ENCODE measurements at regions not wholly inside any gene's neighbourhood (a gene's known extent, or its start where the extent isn't known, plus 50 kb on each side); places are given as distances from the start of the nearest gene placed in this dataset.

DNA sequence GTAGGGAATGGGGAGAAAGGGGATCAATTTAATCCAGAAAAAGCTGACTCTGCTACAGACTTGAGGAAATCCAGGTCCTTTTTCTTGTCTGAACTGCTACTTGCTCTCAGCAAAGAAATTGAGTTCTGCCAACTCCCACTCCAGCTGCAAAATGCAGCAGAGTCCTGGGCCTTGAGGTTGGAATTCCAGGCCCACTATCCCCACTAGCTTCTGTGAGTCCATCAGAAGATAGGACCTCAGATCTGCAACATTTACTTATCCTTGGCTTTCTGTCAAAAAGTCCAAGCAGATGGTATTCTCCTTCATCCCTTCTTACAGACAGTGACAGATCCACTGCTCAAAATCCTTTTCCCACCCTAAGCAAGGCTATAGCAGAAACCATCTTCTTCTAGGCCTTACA lies 219.2 kb downstream of the ARHGAP12 start:
- DNase-seq (ENCODE audit: low read depth in 2 of 2) = no peak

DNA sequence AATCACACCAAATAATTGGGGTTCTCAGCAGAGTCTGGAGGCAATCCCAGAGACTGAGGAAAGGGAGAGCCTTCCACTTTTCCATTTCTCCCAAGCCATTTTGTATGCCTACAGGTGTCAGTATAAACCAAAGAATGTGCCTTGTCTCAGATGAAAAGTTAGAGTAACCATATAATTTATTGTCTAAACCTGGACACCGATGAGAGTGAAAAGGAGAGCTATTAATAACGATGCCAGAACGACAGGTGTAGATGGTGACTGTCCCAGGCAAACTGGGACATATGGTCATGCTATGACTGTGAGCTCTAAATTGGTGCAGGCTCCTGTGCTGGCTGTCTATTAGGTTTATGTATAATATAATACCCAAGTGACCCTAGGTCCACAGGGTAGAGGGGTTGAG lies 219.6 kb downstream of the ARHGAP12 start:
- no peak for DNase-seq (ENCODE audit: low read depth in 2 of 2)

DNA sequence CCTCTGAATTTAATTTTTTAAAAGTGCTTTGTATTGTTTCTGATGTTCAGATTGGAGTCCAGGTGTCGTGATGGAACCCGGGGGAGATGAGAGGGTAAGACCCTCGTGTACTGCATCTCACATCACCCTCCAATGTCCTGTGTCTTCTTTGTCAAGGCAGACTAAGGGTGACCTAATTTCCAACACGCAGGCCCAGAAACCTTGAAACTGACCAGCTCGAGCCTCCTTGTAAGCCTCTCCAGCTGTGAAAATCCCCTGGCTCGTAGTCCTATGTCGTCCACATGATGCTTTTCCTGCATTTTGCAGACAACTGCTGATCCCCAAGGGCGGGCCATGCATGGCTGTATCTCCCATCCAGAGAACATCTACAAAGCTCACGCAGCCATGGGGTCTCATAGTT lies 220.2 kb downstream of the ARHGAP12 start:
- DNase-seq (ENCODE audit: low read depth in 2 of 2) = no peak

DNA sequence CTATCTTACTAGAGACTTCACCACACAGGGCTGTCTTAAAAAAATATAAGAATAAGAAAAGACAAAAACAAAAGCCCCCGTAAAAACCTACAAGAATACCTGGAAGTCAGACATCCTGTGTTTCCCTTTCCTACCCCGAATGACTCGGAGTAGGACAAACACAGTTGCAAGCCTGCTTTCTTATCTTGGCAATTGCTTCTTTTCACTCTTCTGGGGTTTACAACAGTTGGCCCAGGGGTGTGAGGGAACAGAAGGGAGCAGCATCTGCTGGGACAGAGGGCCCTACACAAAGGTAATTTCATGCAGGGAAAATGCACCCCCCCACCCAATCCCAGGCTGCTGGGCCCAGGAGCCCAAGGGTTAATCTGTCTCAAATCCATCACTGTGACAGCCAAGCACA lies 220.6 kb downstream of the ARHGAP12 start:
- DNase-seq (ENCODE audit: low read depth in 2 of 2) = no peak

DNA sequence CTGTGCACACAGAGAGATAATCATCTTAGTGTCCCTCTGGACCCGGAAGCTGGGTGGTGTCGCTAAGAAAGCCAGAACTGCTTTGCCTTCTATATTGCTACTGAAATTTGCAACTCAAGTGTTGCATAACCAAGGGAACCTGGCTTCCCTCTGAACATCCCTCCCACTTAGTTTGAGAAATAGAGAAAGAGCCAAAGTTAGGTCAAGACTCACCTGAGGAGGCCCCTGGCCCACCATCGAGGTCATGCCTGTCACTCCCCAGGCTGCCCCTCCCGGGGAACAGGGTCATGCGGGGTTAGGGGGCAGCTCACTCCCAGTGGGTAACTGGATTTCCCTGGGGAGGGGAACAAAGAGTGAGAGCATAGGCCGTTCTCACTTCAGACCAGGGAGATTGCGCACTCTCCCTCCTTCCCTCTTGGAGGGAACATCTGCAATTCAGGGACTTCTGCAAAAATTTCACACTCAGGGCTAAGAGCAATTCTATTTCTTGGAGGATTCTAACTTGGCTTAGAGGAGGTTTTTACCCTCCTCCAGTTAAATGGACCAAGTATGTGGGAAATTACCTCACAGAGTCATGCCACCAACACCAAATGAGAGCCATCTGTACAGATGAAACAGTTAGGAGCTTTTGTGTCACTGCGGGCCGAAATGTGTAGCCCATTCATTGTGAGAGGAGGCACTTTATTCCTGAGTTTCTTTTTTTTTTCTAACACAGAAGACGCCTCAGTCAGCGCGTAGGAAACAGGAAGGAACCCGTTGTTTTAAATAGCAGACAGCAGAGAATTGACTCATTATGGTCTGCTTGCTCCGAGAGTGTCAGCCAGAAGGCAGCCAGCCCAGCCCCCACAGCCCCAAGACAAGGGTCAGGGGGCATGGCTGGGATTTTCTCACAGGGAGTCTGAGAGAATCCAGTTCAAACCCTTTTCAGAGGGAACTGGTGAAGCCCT lies 221.3 kb downstream of the ARHGAP12 start:
- peak; percentile 32 to 50 for DNase-seq (ENCODE audit: low read depth in 2 of 2)

DNA sequence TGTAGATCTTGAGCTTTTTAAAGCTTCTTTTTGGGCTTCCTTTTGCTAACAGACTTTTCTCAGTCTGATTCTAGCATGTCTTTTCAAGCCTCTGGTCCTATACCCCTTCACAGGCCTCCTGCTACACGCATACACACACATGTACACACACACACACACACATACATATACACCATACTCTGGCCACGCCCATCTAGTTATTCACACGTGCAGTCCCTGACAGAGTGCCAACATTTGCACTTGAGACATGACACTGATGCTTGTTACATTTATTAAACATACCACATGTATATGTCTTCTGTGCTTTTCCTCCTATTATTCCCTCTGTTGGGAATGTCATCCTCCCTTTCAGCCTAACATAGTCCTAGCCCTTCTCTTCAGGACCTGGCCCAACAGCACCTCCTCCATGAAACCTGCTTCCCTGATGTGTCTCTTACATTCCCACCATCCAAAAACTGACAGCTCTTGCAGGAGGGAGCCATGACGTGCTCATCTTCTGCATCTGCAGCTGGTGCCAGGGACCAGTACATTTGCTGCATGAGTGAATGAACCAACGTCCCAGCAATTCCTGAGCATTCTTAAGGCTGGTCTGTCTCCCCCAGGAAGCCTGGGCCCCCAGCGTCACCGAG lies 222.1 kb downstream of the ARHGAP12 start:
- no peak for DNase-seq (ENCODE audit: low read depth in 2 of 2)

DNA sequence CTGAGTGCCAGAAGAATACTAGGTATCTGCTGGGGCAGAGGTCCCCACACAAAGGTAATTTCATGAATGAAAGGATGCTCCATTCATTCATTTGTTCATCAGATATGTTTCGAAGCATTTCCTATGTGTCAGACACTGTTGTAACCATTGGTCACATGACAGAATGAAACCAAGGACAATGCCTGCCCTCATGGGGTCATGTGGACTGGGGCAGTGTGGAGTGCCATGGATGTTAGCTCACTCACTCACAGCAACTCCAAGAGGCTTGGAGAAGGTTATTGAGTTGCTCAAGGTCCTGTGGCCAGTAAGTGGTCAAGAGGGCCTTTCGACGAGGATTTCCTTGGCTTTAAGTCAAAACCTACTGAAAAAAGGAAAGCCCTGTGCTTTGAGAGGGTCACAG lies 223.5 kb downstream of the ARHGAP12 start:
- DNase-seq (ENCODE audit: low read depth in 2 of 2) = no peak

DNA sequence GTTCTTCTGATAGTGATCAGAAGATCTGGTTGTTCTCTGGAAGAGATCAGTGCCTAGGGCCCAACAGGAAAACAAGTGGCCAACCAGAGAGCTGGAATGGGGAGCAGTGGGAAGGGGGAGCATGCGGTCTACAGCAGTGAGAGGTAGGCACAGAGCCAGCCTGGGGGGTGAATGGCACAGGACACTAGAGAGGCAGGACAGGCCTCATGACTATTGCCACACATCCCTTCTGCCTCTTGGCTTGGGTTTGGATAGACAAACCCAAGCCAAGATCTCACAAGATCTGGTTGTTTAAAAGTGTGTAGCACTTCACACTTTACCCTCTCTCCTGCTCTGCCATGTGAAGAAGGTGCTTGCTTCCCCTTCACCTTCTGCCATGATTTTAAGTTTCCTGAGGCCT lies 224.4 kb downstream of the ARHGAP12 start:
- no peak for DNase-seq (ENCODE audit: low read depth in 2 of 2)

DNA sequence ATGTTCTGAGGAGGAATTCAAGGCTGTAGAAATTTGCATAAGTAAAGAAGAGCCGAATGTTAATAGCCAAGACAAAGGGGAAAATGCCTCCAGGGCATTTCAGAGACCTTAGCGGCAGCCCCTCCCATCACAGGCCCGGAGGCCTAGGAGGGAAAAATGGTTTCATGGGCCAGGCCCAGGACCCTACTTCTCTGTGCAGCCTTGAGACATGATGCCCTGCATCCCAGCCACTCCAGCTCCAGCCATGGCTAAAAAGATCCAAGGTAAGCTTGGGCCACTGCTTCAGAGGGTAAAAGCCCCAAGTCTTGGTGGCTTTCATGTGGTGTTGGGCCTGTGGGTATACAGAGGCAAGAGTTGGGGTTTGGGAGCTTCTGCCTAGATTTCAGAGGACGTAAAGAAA lies 225.7 kb downstream of the ARHGAP12 start:
- no peak for DNase-seq (ENCODE audit: low read depth in 2 of 2)

DNA sequence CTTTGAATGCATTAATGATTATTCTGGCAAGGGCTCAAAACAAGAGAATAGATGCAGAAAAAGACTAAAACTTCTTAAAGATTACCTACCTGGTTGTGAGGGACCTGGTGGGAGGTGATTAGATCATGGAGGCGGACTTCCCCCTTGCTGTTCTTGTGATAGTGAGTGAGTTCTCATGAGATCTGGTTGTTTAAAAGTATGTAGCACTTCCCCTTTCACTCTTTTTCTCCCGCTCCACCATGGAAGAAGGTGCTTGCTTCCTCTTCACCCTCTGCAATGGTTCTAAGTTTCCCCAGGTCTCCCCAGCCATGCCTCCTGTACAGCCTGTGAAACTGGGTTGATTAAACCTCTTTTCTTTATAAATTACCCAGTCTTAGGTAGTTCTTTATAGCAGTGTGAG lies 226.6 kb downstream of the ARHGAP12 start:
- DNase-seq (ENCODE audit: low read depth in 2 of 2) = no peak

DNA sequence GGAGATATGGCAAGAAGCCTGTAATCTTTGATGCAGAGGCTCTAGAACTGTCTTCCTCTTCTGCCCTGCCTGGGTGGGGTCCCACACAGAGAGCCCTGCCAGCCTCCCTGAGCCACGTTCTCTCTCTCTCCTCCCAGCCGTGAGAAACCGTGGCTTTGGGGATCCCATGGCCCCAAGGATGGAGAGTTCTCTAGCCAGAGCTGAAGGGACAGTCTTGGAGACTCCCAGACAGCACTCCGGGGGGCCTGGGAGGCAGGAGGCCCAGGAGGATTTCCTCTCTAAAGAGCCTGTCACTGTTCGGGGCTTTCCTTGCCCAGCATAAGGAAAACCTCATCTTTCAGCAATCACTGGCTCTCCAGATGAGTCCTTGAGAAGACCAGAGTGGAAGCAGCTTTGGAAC lies 227.1 kb downstream of the ARHGAP12 start:
- no peak for DNase-seq (ENCODE audit: low read depth in 2 of 2)

DNA sequence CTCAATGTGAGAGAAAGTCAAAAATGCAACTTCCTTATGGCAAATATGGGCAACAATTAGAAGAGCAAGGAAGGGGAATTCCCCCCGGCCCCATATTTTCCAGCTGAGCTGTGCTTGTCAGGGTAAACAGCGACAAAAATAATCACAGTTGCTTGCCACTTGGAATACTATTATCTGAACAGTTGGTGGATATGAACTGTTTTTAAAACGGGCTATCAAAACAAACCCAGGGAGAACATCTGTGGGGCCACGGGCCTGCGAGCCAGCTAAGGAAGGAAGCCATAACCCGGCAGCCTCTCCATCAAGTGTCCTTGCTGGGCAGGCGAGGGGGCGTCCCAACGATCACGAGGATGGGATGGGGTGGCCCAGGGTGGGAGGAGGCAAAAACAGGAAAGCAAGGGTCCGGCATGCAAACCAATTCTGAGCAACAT lies 228.4 kb downstream of the ARHGAP12 start:
- DNase-seq (ENCODE audit: low read depth in 2 of 2) = no peak

DNA sequence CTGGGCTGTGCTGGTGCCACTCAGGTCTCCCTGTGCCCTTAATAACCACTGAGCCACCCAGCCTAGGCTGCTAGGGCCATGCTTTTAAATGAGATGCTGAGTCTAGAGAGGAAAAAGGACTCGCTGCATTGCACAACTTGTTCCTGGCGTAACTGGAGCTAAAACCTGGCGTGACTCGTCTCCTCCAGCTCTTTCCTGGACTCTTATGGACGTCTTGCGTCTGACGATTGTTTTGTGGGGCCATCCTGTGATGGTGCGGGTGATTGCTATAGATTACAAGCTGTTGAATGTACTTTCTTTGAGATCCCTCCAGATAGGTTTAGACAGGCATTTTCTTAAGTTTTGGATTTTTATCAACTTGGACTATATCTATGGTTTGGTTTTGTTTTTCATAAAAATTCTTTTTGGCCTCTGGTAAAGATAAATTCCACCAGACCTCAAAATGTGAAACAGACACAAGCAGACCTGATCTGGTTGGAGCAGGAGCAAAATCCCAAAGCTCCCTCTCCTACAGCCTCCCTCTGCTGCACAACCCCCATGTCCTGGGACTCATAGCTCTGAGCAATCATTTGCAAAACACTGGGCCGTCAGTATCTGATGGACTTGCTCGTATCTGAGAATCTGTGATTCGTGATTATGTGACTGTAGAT lies 230.3 kb downstream of the ARHGAP12 start:
- DNase-seq (ENCODE audit: low read depth in 2 of 2) = no peak

DNA sequence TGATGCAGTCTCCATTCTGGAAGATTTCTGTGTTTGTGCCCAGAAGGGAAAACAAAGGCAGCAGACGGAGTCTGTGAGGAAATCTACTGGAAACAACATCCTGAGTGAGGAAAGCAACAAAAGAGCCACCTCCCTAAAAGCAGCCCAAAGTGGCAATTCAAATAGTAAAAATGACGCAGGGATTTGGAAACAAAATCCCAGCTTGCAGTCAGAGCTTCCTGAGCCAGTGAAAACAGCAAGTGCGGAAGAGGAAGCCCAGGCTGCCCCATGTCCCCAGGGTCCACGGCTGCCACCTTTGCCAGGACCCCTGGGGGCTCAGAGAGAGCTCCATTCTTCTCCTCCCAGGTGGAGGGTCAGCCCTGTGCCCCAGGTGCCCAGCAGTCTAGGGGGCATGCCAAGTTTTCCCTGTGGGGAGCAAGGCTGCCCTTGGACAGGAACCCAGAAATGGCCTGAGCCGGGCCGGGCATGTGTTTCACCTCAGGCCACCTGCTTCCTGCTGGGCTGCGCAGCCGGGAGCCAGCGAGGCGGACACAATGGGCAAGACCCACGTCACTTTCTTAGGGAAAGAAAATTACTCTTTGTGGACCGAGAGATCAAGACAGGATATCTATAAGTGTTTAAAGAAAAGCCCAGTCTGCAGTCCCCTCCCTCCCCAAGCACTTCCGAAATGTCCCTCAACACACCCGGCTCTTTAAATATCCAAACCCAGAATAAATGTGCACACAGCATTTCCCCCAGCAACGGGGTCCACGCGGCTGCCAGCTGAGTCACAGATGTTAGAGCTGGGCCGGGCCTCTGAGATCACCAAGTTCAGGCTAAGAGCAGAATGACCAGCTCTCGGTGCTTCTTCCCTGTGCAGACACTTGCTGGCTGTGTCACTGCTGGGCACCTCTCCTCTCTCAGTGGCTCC lies 231.1 kb downstream of the ARHGAP12 start:
- no peak for DNase-seq (ENCODE audit: low read depth in 2 of 2)

DNA sequence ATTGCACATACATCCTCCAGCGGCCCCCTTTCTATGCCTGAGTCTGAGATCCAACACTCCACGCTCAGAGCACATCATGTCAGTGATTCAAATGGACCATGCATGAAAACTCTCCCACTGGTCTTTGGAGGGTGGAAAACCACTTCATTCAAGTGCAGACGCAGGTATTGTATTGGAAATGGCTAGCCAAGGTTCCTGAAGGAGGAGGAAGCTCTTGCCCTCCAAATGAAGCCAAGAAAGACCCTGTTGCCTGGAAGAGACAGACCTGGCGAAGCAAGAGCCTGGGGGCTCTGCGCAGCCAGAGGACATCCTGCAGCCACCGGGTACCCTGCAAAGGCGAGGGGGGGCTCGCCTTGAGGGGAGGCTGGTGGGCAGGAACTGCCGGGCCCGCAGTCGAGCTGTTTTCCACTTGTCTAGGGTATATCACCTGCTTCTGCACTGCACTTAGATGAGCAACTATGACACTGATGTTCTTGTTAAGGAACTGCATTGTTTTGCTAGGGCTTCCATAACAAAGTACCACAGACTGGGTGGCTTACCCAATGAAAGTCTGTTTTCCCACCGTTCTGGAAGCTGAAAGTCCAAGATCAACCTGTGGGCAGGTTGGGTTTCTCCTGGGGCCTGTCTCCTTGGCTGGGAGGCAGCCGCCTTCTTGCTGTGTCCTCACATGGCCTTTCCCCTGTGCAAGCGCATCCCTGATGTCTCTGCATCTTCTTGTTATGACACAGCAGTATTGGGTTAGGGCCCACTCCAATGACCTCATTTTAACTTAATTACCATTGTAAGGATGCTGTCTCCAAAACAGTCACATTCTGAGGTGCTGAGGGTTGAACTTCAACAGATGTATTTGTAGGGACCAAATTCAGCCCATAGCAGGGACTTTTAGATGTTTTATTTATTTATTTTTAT lies 233.4 kb downstream of the ARHGAP12 start:
- DNase-seq (ENCODE audit: low read depth in 2 of 2) = no peak

DNA sequence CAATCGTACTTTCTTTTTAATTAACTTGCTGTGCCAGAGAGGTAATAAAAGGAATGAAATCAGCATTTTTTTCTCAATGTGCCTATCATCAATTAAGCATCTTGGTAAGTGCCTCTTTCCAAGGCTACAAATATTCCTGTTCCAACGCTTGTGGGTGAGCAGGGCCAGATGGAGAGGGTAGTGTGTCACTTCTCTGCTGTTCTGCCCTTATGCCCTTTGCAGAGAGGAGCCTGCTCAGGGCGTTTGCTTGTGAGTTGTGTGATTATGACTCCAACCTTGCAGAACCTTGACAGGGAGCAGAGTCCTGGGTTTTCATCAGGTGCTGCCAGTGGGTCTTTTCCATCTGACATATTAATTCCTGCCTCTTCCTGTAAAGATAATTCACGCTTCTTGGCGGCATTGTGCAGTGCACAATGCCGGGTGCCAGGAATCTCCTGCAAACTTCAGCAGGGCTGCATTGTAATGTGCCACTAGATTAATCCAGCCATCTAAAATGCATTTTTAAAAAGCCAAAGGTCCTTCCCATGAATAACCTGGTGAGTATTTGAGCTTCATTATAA lies 234.4 kb downstream of the ARHGAP12 start:
- no peak for DNase-seq (ENCODE audit: low read depth in 2 of 2)

DNA sequence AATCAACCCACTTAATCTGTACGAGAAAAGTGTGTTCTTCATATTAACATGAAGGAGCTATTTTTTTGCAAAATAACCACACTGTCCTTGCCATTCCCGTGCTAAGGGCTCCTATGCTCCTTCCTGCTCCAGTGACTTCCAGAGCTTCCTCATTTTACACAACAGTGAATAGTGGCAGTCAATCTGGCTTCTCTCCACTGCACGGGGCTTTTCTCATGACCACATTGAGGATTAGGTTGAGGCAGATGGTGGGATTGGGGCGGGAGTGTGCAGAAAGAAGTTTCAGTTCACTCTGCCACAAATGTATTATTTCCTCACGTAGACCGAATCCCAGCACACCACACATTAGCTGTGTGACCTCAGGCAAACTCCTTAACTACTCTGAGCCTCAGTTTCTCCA lies 235.1 kb downstream of the ARHGAP12 start:
- no peak for DNase-seq (ENCODE audit: low read depth in 2 of 2)

DNA sequence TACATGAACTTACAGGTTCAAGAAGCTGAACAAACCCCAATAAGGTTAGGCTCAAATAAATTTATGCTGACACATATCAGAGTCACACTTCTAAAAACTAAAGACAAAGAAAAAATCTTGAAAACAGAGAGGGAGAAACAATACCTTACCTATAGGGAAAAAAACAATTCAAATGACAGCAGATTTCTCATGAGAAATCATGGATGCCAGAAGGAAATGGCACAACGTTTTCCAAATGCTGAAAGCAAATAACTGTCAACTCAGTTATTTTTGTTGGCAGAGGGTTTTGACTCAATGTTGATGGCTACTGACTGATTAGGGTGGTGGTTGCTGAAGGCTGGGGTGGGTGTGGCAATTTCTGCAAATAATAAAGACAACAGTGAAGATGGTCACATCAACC lies 239.4 kb downstream of the ARHGAP12 start:
- no peak for DNase-seq (ENCODE audit: low read depth in 2 of 2)

DNA sequence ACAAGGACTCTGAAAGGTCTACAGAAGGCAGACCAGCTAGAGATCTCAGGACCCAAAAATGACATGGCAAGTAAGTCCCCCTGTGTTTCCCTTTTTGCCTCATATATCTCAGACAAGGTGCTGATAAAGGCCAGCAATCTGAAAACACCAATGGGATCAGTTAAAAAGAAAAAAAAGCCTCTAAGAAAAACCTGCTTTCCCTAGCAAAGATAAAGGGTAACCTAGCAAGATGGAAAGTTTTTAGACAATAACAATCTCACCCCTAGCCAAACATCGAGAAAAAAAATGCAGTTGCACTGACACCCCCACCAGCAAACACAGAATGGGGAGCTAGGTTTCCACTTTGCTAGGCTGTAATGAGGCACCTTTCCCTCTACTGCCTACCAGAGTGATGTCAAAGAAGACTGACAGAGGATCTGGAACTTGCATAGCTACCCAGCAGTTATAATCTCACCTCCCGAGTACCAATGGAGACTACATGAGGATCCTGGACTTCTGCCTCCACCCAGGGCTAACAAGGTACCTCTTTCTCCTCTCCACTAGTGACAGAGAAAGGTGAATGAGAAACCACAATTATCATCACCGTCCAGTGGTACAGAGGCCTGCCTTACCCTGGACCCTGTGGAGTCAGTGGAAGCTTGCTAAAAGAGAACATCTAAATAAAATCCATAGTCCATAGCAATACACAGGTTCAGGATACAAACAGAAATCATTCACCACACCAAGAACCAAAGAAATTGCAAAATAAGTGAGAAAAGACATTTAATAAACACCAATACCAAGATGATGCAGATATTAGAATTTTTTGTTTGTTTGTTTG lies 240.8 kb downstream of the ARHGAP12 start:
- no peak for DNase-seq (ENCODE audit: low read depth in 2 of 2)
